TTC549 (cell line): ENCODE measurements at regions not wholly inside any gene's neighbourhood (a gene's known extent, or its start where the extent isn't known, plus 50 kb on each side); places are given as distances from the start of the nearest gene placed in this dataset.
"Not testable (repeated sequence)": the region's sequence is repeated elsewhere in the genome, so short reads cannot be mapped to it uniquely, and the experiment has no call there.

ENCODE experiments used
- FAIRE-seq: peaks from 2 replicates; lab custom pipeline; 2012; peaks lifted over from hg19 to GRCh38; lab: Jason Lieb, UNC

DNA sequence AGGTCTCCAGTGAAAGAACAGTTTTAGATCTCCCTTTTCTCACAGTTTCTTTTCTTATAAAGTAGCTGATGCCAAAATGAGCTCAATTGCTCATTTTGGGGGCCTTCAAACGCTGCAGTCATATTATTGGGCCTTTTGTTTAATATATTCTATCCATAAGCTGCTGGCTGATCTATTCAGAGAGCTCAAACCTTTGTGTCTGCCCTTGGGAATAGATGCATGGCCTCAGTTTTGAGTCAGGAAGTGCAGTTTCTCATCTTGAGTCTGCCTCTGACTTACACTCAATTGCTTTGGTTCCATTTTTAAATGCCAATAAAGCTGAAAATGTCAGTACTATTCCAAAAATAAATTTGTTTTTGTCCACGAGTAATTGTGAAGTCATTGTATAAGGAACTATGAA is 468.9 kb downstream of the KLF12 start:
- FAIRE-seq, result no peak

DNA sequence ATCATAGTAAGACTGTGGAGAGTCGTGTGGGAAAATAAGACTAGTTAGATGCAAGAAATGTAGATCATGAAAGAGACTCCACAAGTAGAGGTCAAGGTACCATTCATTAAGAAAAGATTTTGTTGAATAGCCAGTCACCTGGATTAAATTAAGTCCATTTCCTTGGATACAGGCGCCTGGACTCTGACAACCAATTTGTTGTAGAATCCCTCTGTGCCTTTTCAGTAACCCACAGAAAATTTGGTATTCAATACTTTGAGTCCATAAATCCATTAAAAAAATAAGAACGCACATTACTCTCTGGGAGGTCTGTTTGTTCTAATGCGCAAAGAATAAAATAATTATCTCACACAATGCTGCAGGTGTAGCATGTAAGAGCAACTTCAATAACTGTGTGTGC is 469.4 kb downstream of the KLF12 start:
- FAIRE-seq, result no peak

DNA sequence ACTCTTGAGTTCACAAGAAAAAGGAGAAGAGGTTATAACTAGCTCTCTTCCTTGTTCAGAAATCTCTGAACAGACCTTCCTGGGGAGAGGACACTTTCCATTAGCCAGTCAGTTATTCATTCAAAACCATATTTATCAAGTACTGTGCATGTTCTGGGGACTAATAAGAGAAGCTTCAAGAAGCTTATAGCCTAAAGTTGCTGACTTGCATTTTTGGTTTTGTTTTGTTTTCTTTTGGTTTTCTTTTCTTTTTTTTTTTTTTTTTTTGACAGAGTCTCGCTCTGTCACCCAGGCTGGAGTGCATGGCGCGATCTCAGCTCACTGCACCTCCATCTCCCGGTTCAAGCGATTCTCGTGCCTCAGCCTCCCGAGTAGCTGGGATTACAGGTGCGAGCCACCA is 471.4 kb downstream of the KLF12 start:
- no peak for FAIRE-seq

DNA sequence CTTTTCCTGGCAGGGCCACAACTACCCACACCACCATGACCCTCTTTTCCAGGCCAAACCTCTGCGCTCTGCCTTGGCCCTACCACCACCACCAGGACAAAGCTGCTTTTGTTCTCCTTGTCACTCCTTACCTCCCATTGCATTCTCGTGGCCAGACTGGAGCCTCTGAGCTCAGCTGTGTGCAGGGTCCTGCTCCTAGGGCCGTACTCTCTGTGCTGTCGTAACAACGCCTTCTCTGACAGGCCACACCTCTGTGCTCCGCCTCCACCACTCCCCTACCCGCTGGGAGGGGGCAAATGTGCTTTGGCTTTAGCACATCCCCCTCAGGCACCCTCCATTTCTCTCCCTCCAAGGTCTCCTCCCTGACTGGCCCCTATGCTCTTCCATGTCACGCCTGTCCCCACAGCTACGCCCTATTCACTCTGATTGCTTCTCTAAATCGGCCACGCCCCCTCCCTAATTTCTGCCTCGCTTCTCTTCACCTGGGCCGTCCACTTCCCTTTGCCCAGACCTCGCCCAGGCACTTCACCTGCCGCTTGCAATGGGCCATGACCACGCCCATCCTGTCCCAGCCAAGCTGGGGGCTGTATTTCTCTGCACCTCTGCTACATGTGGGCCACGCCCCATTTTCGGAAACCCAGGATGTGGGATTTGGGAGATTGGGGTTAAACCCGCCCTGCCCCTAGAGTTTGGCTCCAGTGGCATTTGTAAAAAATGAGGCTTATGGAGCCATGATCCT is 472.3 kb downstream of the KLF12 start:
- FAIRE-seq, result no peak

DNA sequence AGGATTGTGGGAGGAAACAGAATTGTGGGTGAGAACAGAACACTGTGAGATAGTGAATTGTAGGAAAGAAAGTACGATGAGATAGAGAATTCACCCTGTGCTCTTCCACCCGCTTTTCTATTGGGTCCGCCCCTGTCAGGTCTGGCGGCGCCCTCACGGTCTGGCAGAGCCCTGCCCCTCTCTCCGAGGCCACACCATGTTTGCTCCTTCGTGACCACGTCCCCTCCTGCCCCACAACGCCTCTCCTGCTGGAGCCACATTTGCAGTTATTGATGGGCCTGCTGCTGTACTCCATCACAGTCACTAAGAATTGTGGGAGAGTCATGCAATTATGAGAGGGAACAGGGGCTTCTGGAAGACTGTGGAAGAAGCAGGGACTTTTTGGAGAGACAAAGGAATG is 473.1 kb downstream of the KLF12 start:
- no peak for FAIRE-seq

DNA sequence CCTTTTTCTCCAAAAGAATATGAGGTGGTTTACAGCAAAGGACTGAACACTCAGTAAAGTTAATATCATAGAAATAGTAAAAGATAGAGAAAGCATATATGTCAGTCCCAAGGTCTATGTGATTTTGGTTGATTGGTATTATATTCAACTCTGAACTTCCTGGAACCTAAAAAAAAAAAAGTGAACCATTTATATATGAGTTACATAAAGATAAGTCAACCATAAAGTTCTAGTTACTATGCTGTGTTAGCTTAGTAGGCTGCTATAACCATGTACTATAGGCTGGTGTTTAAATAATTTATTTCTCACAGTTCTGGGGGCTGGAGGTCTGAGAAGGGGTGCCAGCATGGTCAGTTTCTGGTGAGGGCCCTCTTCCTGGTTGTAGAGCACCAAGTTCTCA is 475.6 kb downstream of the KLF12 start:
- FAIRE-seq, result no peak

DNA sequence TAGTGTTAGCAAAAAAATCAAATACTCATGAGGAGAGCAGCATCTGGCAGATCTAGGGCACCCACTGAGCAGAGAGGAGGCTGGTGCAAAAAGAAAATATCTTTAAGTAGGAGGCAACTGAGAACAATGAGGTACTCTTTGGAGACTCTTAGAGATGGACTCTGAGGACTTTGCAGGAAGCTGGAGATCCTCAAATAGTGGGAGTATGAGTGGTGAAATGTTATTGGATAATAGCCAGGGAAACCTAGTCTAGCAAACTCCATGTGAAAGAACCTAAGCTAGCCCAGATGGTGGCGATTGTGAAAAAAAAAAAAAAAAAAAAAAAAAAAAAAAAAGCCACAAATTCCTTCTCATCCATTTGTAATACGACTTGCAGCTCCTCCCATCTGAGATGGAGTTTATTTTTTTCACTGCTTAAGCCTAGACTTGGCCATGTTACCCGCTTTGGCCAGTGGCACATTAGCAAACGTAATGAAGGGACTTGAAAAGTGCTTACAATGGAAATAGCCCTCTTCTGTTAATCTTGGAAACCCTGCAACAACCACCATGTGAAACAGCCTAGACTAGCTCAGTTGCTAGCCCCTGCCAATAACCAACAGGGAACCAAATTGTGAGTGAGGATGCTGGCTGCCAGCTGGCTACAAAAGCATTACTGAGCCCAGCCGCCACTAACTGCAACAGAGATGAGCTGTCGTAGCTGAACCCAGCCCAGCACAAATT is 476.2 kb downstream of the KLF12 start:
- no peak for FAIRE-seq

DNA sequence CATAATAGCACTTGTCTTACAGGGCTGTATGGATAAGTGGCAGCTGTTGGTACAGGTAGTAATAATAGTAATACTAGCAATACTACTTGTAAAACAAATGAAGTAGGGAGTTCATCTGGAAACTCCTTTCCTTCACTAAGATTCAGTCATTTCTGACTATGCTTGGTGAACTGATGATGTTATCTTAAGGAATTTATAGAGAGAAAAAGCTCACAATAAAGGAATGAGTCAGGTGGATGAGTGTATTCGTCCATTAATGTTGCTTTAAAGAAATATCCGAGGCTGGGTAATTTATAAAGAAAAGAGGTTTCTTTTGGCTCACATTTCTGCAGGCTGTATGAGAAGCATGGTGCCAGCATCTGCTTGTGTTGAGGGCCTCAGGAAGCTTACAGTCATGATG is 477.3 kb downstream of the KLF12 start:
- FAIRE-seq, result no peak

DNA sequence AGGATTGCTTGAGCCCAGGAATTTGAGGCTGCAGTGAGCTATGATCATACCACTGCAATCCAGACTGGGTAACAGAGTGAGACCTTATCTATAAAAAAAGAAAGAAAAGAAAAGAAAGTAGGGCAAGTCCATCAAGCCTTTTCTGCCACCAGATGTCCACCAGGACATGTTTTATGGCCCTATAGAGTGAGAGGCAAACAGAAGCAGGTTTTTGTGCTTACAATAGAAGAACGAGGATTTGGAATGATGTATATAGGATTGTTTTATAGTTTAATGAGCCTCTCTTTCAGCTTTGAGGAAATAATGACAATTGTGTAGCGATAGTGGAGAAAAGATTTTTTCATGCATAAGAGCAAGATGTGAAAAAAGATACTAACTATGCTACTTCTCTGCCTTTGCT is 480.5 kb downstream of the KLF12 start:
- FAIRE-seq, result no peak

DNA sequence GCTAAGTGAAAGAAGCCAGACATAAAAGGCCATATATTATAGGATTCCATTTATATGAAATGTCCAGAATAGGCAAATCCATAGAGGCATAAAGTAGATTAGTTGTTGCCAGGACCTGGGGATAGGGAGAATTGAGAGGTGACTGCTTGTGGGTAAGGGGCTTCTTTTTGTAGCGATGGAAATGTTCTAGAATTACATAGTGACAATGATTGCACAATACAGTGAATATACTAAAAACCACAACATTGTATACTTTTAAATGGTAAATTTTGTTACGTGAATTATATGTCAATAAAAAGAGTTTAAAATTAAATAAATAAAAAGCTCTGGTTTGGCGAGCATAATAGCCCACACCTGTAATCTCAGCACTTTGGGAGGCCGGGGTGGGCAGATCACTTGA is 486.8 kb downstream of the KLF12 start:
- FAIRE-seq, result no peak

DNA sequence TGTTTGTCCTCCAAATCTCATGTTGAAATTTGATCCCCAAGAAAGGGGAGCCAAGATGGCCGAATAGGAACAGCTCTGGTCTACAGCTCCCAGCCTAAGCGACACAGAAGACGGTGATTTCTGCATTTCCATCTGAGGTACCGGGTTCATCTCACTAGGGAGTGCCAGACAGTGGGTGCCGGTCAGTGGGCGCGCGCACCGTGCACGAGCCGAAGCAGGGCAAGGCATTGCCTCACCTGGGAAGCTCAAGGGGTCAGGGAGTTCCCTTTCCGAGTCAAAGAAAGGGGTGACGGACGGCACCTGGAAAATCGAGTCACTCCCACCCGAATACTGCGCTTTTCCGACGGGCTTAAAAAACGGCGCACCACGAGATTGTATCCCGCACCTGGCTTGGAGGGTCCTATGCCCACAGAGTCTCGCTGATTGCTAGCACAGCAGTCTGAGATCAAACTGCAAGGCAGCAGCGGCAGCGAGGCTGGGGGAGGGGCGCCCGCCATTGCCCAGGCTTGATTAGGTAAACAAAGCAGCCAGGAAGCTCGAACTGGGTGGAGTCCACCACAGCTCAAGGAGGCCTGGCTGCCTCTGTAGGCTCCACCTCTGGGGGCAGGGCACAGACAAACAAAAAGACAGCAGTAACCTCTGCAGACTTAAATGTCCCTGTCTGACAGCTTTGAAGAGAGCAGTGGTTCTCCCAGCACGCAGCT is 493.6 kb downstream of the KLF12 start:
- FAIRE-seq, result not testable (repeated sequence)

DNA sequence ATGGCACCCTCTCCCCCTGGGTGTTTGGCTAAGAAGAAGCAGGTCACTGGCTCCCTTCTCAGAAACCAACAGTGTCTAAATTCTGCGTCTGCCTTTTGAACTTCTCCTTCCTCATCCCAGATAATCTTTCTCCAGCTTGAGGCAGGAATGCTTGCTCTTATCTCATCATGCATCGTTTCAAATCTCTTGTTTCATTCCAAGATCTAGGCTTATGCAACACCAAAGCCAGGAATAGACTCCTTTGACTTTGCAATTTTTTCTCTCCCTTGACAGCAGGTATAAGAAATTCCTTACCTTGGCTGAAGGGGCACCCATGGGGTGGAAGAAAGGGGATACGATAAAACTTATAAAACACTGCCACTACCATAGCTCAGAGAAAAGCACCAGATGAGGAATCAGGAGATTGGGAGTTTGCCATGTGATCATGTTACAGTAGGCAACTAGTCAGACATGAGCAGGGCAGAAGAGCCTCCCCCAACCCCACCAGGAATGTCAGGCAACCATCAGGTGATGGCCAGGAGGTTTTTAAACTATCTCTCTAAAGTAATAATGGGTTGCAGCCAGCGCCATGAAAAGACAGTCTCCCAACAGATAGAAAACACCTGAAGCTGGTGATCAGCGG is 498.9 kb downstream of the KLF12 start:
- FAIRE-seq, result no peak

DNA sequence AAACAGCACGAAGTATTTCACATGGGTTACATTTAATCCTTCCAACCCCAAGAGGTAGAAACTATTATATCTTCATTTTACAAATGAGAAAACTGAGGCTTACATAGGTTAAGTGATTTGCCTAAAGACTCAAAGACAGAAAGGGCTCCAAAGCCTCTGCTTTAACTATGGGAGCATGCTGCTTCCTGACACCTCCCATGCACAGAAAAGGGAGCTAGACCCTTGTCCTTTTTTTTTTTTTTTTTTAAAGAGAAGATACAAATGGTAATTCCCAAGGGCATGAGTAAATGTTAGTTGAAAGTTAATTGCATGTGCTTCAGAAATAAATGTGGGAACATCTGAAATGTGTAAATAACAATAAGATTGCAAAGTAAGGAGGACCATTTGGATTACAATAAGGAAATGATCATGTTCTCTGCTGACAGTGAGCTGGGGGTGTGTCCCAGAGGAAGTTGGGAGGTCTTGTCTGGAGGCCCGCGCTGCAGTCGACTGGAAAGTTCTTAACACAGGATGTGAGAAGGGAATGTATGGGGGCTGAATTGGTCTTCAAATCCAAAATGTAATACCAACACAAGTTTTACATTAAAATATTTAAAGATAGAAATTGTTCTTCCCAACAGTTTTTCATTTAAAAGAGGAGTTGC is 500.3 kb downstream of the KLF12 start:
- FAIRE-seq, result no peak

DNA sequence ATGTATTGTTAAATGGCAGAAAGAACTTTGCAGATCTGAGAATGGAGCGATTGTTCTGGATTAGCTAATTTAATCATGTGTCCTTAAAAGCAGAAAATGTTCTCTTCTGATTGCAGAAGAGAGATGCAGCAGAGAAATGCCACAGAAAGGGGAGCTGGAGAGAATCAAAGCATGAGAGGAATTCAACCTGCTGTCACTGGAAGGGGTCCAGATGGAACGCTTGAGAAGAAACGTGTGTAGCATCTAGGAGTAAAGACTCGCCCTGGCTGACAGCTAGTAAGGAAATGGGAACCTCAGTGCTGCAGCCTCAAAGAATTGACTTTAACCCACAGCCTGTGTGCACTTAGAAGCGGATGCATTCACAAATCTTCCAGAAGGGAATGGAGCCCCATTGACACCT is 502.8 kb downstream of the KLF12 start:
- no peak for FAIRE-seq

DNA sequence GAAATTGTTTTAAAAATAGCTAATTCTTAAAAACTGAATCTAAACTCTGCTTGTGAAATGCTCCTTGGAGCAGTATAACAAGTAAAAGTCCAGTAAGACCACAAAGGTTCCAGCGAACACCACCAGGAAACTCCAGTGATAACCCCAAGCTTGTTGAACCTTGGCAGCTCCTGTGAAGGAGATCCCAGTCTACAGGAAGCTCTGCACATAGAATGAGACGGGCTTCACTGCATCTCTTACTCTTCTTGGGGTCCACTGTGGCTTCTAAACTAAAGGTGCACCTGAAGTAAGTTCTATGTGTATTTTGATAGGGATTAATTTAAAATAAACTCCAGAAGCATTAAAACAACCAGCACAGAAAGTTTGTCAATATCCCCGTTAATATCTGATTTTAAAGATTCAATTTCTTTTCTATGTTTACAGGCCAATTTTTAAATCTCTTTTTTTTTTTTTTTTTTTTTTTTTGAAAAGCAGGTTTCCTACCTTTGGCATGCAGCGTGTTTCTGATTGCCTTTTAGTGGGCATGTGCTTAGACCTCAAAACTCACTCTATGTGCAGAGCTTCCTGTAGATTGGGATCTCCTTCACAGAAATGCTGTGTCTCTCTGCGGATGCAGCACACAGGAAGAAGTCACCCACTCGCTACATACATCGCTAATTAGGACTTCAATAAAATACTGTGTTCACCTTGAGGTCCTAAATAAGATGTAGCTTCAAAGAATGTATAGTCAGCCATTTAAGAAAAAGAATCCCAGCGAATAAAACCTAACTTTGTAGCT is 508.5 kb downstream of the KLF12 start:
- no peak for FAIRE-seq

DNA sequence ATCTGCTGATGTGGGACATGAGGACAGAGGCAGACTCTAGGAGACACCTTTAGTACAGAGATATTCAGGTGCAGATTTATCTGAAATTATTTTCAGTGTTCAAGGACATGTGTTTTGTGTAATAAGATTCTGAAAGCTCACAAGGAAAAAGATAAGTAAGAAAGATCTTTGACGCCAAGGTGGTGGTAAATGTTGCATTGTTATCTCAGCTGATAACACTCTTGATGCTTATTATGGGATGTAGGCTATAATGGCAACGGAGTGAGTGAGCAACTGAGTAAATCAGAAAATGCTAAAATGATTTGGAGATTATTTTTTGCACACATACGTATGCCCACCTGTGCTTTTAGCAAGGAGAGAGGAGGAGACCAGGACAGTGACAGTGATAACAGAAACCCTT is 510.9 kb downstream of the KLF12 start:
- FAIRE-seq, result no peak

DNA sequence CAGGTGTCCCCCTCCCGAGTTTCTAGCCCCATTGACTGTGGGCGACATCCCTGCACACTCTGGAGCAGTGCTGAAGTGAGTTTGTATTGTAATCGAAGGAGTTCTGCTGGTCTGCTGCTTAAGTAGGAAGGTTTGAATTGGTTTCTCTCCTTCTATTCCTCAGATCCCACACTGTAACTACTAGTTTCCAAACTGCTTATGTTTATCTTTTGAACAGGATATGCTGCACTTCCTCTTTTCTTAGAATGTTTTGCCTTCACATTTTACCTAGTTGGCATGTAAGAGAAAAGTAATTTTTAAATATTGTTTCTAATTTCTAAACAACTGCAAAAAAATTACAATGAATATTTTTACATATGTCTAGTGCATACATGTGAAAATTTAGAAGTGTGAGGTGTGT is 511.8 kb downstream of the KLF12 start:
- FAIRE-seq, result no peak

DNA sequence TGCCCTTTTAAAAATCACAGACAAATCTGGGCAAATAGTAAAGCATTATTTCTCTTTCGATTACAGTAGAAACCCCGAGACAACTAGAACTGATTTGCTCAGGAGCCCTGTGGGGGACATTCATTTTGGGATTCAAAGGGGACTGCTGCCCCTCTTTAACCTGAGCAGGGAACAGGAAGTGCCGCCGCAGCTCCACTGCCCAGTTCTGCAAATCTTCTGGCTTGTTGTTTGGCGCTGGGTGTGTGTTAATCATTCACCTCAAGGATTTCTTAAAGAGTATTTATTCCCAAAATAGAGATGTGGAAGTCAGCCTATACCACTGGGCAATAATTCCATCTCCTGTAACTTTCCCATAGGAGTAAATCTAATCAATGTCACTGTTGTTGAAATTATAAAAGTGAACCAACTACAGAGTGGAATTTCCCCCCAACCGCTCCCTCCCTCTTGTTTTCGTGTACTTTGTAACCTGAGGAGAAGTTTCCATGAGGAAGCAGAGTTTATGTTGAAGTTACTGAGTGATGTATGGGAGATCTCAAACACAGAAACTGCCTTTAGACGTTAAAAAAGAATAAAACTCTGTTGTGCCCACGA is 515.8 kb downstream of the KLF12 start:
- no peak for FAIRE-seq

DNA sequence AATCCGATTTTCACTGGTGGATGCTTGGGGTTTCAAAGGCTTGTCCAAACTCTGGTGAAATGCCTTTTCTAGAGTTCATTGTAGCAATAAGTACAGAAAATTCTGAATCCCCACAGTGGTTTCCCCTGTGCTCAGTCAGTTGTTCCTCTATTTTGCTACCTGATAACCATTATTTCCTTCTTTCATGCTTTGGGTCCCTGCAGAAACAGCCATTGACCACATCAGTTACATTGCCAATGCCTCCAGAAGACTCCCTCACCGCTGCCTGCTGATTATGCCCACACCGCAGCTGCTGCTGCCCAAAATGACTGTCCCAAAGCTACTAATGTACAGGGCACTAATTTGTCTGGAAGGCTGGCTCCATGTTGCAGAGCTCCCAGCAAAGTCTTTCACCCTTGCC is 517.3 kb downstream of the KLF12 start:
- FAIRE-seq, result no peak

DNA sequence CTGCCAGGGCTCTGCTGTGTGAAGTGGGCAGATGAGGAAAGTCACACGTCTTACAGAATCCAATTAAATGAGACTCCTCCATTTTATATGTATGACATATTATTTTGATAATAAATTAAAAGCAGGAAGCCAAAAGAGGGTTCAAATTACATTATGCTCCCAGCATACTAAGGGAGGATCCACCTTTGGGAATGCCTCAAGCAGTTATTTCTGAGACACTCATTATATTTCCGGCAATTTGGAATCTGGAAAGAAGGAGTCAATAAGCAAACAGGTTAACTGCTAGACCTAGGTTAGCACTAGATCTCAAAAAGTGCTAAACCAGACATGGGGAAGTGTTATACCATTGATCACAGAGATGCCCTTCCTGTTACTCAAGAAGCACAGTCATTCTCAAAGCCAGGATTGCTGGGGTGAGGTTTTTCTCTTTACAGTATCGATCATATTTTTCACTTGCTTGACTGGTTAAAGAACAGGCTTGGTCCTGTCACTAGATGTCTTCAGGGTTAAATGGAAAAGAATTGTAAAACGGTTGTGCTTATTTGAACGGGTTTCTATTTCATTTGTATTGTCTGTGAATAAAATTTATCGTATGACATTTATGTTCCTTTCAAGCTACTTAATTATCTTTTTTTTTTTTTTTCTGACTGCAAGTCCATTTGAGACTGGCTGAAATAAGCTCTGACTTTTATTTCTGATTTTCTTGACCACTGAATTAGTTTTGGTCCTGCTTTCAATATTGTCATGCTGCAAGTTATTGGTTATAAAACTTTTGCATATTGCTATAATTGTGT is 523.2 kb downstream of the KLF12 start:
- FAIRE-seq, result no peak
